ENCODE measurements at regions not wholly inside any gene's neighbourhood (a gene's known extent, or its start where the extent isn't known, plus 50 kb on each side); places are given as distances from the start of the nearest gene placed in this dataset.

GRCh38 chr5:60517850-60518249 lies 182.1 kb downstream of the DEPDC1B start:
- Histone ChIP-seq H3K9ac (ENCODE audit: extremely low read depth, insufficient read length, low read length) (no peak overlapping the region), H3K79me2 (ENCODE audit: insufficient read depth, low read length) (no peaks in the 10 kb centered on the region), H2BK12ac (ENCODE audit: insufficient read length, low read depth, low read length) (no peak overlapping the region), H3K4me1 (ENCODE audit: insufficient read depth, low read length) (no peaks in the 10 kb centered on the region), H2AFZ (ENCODE audit: low read length) (no peak overlapping the region), H2BK5ac (ENCODE audit: insufficient read length, low read length) (no peak overlapping the region), H3K23ac (ENCODE audit: insufficient read length, low read depth, low read length) (no peak overlapping the region), H3K56ac (ENCODE audit: insufficient read length, low read depth, low read length) (no peak overlapping the region), H2BK120ac (ENCODE audit: low read depth, low read length, poor library complexity, severe bottlenecking) (no peak overlapping the region), H3K23me2 (ENCODE audit: insufficient read length, low read depth, low read length, poor library complexity, severe bottlenecking) (no peaks in the 10 kb centered on the region), H4K20me1 (ENCODE audit: control insufficient read depth, insufficient read depth, insufficient read length) (no peaks in the 10 kb centered on the region), H3T11ph (ENCODE audit: low read length) (no peak overlapping the region), H3K9me3 (ENCODE audit: control insufficient read depth, low read depth, low read length) (no peaks in the 10 kb centered on the region), H2AK5ac (ENCODE audit: insufficient read length, low read length) (no peak overlapping the region), H4K5ac (ENCODE audit: insufficient read length, low read depth, low read length) (no peak overlapping the region), H3K27ac (ENCODE audit: insufficient read length, low read depth, low read length) (no peak overlapping the region), H3K4ac (ENCODE audit: low read depth, low read length) (no peak overlapping the region), H4K8ac (replicated peaks; ENCODE audit: insufficient read length, low read depth, low read length) (no peak overlapping the region), H3K79me1 (ENCODE audit: insufficient read depth, low read depth, low read length, poor library complexity, severe bottlenecking) (no peaks in the 10 kb centered on the region), H3K4me2 (ENCODE audit: insufficient read depth, insufficient read length, low read length) (no peak overlapping the region), H3K14ac (ENCODE audit: insufficient read depth, low read length) (no peak overlapping the region; the same call in 1 of the 2 replicates), H2BK15ac (ENCODE audit: low read depth, low read length) (no peak overlapping the region), H2BK20ac (ENCODE audit: low read depth, low read length, poor library complexity, severe bottlenecking) (no peak overlapping the region), H4K91ac (ENCODE audit: insufficient read length, low read depth, low read length) (no peak overlapping the region), H3K18ac (ENCODE audit: insufficient read length, low read depth, low read length) (no peak overlapping the region), H3K27me3 (ENCODE audit: insufficient read depth, low read length) (no peaks in the 10 kb centered on the region)
- Mint-ChIP-seq H3K4me1 (peaks cover 6 to 7% of the 10 kb centered on the region in 2 experiments; a peak in 3 of 4 replicates), H3K9me3 (no peaks in the 10 kb centered on the region), H3K36me3 (ENCODE audit: insufficient read depth in 1 of 3, low read depth in 3 of 3) (no peaks in the 10 kb centered on the region), H3K27me3 (ENCODE audit: low read depth) (no peaks in the 10 kb centered on the region; the same call in 1 of the 2 replicates), H3K27ac (no peak overlapping the region), H3K4me3 (no peak overlapping the region)
- WGBS (ENCODE audit: extremely low coverage, insufficient read length, low lambda C conversion rate): no CpG with 5 or more reads among the region's 3 CpGs
- DNase-seq: no peak
- TF ChIP-seq, protein P1, sequence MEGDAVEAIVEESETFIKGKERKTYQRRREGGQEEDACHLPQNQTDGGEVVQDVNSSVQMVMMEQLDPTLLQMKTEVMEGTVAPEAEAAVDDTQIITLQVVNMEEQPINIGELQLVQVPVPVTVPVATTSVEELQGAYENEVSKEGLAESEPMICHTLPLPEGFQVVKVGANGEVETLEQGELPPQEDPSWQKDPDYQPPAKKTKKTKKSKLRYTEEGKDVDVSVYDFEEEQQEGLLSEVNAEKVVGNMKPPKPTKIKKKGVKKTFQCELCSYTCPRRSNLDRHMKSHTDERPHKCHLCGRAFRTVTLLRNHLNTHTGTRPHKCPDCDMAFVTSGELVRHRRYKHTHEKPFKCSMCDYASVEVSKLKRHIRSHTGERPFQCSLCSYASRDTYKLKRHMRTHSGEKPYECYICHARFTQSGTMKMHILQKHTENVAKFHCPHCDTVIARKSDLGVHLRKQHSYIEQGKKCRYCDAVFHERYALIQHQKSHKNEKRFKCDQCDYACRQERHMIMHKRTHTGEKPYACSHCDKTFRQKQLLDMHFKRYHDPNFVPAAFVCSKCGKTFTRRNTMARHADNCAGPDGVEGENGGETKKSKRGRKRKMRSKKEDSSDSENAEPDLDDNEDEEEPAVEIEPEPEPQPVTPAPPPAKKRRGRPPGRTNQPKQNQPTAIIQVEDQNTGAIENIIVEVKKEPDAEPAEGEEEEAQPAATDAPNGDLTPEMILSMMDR (conservative IDR thresholded peaks at IDR 0.05): no peak

All from H9 (cell line).